Epithelial cell of proximal tubule (primary cell): ENCODE measurements at regions not wholly inside any gene's neighbourhood (a gene's known extent, or its start where the extent isn't known, plus 50 kb on each side); places are given as distances from the start of the nearest gene placed in this dataset.

Experiments used
- DNase-seq: peaks from one replicate; pipeline ENCODE4 v3.0.0-alpha.2; 2011; ENCODE audit warnings: low read depth
- H3K4me3 ChIP-seq: 2 replicates; pipeline ENCODE4 v1.5.1; 2011; ENCODE audit warnings: low read depth, mild to moderate bottlenecking, low read length
- TF ChIP-seq, protein P1 (sequence below): conservative IDR thresholded peaks from 2 replicates; pipeline ENCODE4 v1.5.1; 2012; ENCODE audit warnings: low read depth, mild to moderate bottlenecking, low read length

DNA sequence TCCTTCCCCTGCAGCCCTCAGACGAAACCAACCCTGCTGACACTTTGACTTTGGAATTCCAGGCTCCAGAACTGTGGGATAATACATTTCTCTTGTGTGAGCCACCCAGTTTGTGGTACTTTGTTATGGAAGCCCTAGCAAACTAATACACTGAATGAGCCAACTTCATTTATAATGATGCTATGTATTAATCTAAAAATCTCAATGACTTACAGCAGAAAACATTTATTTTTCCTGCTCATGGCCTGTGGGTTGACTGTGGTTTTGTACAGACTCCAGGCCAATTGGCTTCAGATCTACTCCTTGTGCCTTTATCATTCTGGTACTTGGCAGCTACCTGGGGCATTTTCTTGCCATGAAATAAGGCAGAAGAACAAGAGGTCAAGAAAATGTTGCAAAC, 152.4 kb downstream of the EBLN2 start:
- no peak for DNase-seq
- TF ChIP-seq, protein P1, sequence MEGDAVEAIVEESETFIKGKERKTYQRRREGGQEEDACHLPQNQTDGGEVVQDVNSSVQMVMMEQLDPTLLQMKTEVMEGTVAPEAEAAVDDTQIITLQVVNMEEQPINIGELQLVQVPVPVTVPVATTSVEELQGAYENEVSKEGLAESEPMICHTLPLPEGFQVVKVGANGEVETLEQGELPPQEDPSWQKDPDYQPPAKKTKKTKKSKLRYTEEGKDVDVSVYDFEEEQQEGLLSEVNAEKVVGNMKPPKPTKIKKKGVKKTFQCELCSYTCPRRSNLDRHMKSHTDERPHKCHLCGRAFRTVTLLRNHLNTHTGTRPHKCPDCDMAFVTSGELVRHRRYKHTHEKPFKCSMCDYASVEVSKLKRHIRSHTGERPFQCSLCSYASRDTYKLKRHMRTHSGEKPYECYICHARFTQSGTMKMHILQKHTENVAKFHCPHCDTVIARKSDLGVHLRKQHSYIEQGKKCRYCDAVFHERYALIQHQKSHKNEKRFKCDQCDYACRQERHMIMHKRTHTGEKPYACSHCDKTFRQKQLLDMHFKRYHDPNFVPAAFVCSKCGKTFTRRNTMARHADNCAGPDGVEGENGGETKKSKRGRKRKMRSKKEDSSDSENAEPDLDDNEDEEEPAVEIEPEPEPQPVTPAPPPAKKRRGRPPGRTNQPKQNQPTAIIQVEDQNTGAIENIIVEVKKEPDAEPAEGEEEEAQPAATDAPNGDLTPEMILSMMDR: no peak
- no peak overlapping the region for H3K4me3 ChIP-seq

DNA sequence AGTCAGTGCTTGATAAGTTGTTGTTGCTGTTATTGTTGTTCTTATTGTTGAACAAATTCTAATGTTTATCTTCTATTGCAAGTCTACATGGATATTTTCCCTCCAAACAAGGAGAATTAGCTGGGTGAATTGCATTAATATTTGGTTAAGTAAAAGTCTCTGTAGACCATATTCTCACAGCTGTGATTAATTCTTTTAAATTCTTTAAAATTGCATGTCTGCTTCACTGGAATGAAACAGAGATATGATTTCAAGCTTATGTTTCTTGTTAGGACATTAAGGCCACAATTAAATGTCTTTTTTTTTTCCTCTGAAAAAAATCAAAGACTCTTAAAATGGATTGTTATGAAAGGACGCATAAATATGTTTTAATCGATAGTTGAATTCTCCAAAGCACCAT, 153.4 kb downstream of the EBLN2 start:
- no peak for DNase-seq
- H3K4me3 ChIP-seq: no peak overlapping the region
- TF ChIP-seq, protein P1: no peak

DNA sequence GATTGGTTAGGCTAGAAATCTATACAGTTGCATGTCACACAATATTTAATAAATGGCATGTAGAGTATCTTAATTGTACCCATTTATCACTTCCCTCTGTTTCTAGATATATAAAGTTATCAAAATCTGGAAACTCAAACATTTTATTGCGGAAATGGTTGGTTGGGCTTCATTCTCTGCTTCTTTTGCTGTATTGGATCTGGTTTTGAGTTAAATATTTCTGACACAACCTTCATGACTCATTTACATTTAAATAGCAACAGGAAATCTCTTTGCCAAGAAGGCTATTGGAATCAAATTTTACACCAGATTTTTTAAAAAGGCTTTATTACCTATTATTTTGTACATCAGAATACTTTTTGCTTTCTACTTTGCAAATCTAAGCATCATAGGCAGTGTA, 153.8 kb downstream of the EBLN2 start:
- H3K4me3 ChIP-seq: no peak overlapping the region
- TF ChIP-seq, protein P1: no peak
- no peak for DNase-seq

DNA sequence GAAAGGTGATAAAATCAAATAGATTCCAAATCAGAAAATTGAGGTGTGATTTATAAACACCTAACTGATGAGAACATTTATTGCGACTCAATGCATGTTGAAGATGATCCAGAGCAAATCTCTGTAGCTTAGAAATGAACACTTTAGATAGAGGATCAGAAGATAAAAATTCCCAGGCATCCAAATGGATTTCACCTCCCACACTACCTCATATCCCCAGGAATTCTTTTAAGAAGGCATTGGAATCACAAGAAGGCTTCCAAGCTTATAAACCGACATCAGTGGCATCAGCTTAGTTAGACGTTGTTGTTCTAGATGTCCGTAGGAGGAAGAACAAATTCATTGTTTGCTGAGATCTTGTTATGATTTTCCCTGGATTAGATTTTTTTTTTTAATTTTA, 154.4 kb downstream of the EBLN2 start:
- DNase-seq: no peak
- TF ChIP-seq, protein P1: no peak
- no peak overlapping the region for H3K4me3 ChIP-seq

DNA sequence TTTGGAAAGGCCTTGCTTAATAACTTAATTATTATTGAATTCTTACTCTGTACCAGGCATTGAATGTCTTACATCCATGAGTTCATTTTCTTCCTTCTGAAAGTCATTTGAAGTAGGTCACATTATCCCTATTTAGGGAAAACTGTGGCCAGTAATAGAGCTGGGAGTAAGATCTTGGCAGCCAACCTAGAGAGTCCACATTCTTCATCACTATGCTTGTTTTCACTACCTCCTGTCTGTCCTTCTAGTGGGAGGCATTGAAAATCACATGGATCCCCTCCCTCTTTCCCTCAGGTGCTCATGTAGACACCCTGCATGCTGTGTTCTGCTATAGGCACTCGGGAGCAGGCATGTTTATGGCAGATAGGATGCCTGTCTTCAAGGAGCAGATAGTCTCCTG, 154.9 kb downstream of the EBLN2 start:
- TF ChIP-seq, protein P1: no peak
- no peak for DNase-seq
- no peak overlapping the region for H3K4me3 ChIP-seq

DNA sequence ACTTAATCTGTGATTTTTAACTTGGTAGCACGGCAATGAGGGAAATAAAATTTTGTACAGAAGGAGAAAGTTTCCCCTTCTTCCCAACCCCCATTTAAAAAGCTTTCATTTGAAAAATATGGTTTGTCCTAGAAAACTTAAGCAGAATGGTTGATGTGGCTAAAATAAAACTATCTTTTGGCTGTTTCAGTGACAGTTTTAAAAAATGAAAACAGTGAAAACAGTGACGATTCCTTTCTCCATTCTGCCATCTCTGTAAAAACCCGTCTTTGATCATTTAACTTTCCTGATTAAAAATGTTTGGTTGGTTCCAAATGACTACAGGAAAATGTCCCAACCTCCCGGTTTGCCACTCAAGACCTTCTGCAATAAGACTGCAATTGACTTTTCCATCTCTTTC, 160.7 kb downstream of the EBLN2 start:
- TF ChIP-seq, protein P1: no peak

DNA sequence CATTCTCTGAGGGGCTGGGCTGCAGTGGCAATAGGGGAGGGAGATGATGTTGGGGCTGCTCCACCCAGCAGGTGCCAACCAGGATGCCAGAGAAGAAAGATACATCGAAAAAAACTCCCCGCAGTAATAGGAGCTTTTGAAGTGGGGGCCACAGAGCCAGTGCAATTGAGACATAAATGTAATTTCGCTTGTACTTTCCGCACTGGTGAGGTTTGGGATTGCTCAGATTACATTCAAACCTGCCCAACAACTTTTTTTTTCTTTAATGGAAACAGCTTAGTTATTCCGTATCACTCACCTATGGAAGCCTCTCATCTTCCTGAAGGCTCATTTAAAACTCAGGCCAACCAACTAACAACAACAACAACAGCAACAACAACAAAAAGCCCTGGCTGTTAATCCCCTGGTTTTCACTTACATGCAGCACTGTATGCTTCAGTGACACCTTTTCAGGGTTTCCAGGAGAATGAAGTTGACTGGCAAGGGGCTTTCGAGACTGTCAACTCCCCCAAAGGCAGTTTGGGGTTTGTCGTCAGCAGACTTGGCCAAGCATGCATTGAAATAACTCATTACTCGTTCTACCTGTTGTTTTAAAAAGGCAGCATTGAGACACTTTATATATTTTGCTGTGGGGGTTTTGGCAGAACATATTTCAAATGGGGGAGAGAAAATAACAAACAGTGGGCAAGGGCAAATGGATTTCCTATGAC, 163.8 kb downstream of the EBLN2 start:
- DNase-seq: no peak
- H3K4me3 ChIP-seq: no peak overlapping the region
- TF ChIP-seq, protein P1: no peak

More for the DNA sequence above, 160.7 kb downstream of the EBLN2 start:
- DNase-seq: no peak
- H3K4me3 ChIP-seq: no peak overlapping the region
